K562 (cell line): ENCODE measurements at regions not wholly inside any gene's neighbourhood (a gene's known extent, or its start where the extent isn't known, plus 50 kb on each side); places are given as distances from the start of the nearest gene placed in this dataset.

Source experiments
- ATAC-seq: fragments of 200-7000 bp; cut with Tn5 transposase; 3 replicates; pipeline ENCODE4 v1.9.1; 2020; ENCODE audit warnings: moderate library complexity
- BruUV-seq: library from RNA; stranded (reverse); fragments of 400-500 nt; replicated peaks from 2 replicates; lab custom pipeline; 2021; lab: Mats Ljungman, UMichigan
- CTCF ChIA-PET: fragments of 300-600 bp; formaldehyde crosslinking; extraction: SDS; loops from one replicate; lab custom pipeline; 2021; ENCODE audit warnings: low intra/inter-chr PET ratio; lab: Yijun Ruan, JAX
- POLR2A ChIA-PET: fragments of 300-600, 350-650 bp; sonication (Branson Sonifier 250); formaldehyde crosslinking; extraction: SDS; loops from one replicate; lab custom pipeline; 2021; ENCODE audit warnings: antibody characterized with exemption, inconsistent platforms; lab: Yijun Ruan, JAX
- DNase-seq, 4 experiments: peaks; one replicate each; pipeline versions ENCODE4 v3.0.0 to v3.0.0-alpha.2; 2011 to 2018; ENCODE audit warnings: low spot score in 3 of 4, mixed read lengths in 3 of 4; ENCODE audit errors: extremely low read depth in 1 of 4
- FAIRE-seq: peaks from 2 replicates; lab custom pipeline; 2011; peaks lifted over from hg19 to GRCh38; lab: Jason Lieb, UNC
- H2AFZ ChIP-seq: 2 replicates; pipeline ENCODE4 v1.6.0; 2011; ENCODE audit warnings: low read depth, low read length, control low read depth, inconsistent platforms
- H3K27ac ChIP-seq: fragments of 200-600 bp; 3 replicates; pipeline ENCODE4 v1.8.0; 2011; ENCODE audit warnings: low read depth, mild to moderate bottlenecking, control low read depth, inconsistent platforms, low read length, moderate library complexity, mixed read lengths; ENCODE audit errors: extremely low read depth
- H3K27me3 ChIP-seq, 2 experiments: fragments of 300-600 bp in 1 of 2; 2 replicates in 1 of 2; 3 replicates in 1 of 2; pipeline versions ENCODE4 v1.6.0 to v1.8.0; 2011; ENCODE audit warnings: inconsistent platforms in 2 of 2, low read length in 2 of 2, mild to moderate bottlenecking in 1 of 2, mixed read lengths in 1 of 2, moderate library complexity in 1 of 2; ENCODE audit not compliant: control insufficient read depth in 2 of 2, insufficient read depth in 2 of 2
- H3K36me3 ChIP-seq: fragments of 300-600 bp; 3 replicates; pipeline ENCODE4 v1.8.0; 2011; ENCODE audit warnings: mild to moderate bottlenecking, low read length, inconsistent platforms; ENCODE audit not compliant: control insufficient read depth, insufficient read depth
- H3K4me1 ChIP-seq, 2 experiments: fragments of 200-600 bp in 1 of 2; replicated peaks in 1 of 2; 2 replicates in 1 of 2; 3 replicates in 1 of 2; pipeline versions ENCODE4 v1.5.1 to v1.8.0; 2011; ENCODE audit warnings: inconsistent platforms in 2 of 2, low read length in 2 of 2, mild to moderate bottlenecking in 1 of 2, mixed read lengths in 1 of 2, moderate library complexity in 1 of 2; ENCODE audit not compliant: control insufficient read depth in 2 of 2, insufficient read depth in 2 of 2
- H3K4me2 ChIP-seq: 2 replicates; pipeline ENCODE4 v1.6.1; 2011; ENCODE audit warnings: low read length, control low read depth, inconsistent platforms, mixed read lengths; ENCODE audit not compliant: insufficient read depth
- H3K4me3 ChIP-seq: fragments of 200-600 bp; sonication (generic), shearing (Covaris generic); 2 replicates; pipeline ENCODE4 v1.5.1; 2016; ENCODE audit warnings: control low read depth, inconsistent platforms
- H3K79me2 ChIP-seq: fragments of 200-600 bp; 3 replicates; pipeline ENCODE4 v1.8.0; 2011; ENCODE audit warnings: low read length, inconsistent platforms; ENCODE audit not compliant: control insufficient read depth, insufficient read depth
- H3K9ac ChIP-seq, 2 experiments: 2 replicates each; pipeline versions ENCODE4 v1.6.0 to v1.6.1; 2011; ENCODE audit warnings: low read depth in 2 of 2, low read length in 2 of 2, control low read depth in 1 of 2, inconsistent platforms in 1 of 2, mild to moderate bottlenecking in 1 of 2, mixed read lengths in 1 of 2; ENCODE audit not compliant: insufficient read depth in 1 of 2
- H3K9me1 ChIP-seq: one replicate; pipeline ENCODE4 v1.6.0; 2011; ENCODE audit warnings: inconsistent platforms, mild to moderate bottlenecking, low read length, moderate library complexity; ENCODE audit not compliant: control insufficient read depth, insufficient read depth
- H3K9me3 ChIP-seq: replicated peaks from 2 replicates; pipeline ENCODE4 v1.5.1; 2011; ENCODE audit warnings: low read depth, low read length, inconsistent platforms; ENCODE audit not compliant: control insufficient read depth, insufficient read depth
- H4K20me1 ChIP-seq: replicated peaks from 2 replicates; pipeline ENCODE4 v1.6.1; 2011; ENCODE audit warnings: low read length, inconsistent platforms, mixed read lengths; ENCODE audit not compliant: control insufficient read depth, insufficient read depth
- ATF7 ChIP-seq: fragments of 450-650 bp; IDR thresholded peaks from 2 replicates; pipeline ENCODE4 v1.7.1; 2014; ENCODE audit warnings: mild to moderate bottlenecking, moderate library complexity
- CUX1 ChIP-seq: fragments of 200-800 bp; sonication (Bioruptor generic); IDR thresholded peaks from 2 replicates; pipeline ENCODE4 v1.6.1; 2016; ENCODE audit warnings: missing genetic modification characterization, missing compliant biosample characterization
- FOS ChIP-seq: IDR thresholded peaks from 3 replicates; pipeline ENCODE4 v1.6.1; 2011; ENCODE audit not compliant: insufficient read length; ENCODE audit errors: extremely low read depth
- HBP1 ChIP-seq: fragments of 450-650 bp; formaldehyde crosslinking; IDR thresholded peaks from 2 replicates; pipeline ENCODE4 v1.4.0; 2022; ENCODE audit warnings: missing genetic modification characterization
- HEY1 ChIP-seq: fragments of 250-450 bp; sonication (Bioruptor Pico); IDR thresholded peaks from 2 replicates; pipeline ENCODE4 v1.5.0; 2020; ENCODE audit warnings: mild to moderate bottlenecking, moderate library complexity, borderline replicate concordance
- MCM5 ChIP-seq: fragments of 450-650 bp; IDR thresholded peaks from 2 replicates; pipeline ENCODE4 v1.6.1; 2016; ENCODE audit warnings: low read depth
- SETDB1 ChIP-seq: IDR thresholded peaks from one replicate; pipeline ENCODE4 v1.6.1; 2012; ENCODE audit warnings: low read length, control low read depth, inconsistent platforms
- TEAD1 ChIP-seq, 2 experiments: fragments of 450-650 bp in 1 of 2; sonication (generic) in 1 of 2; formaldehyde crosslinking; IDR thresholded peaks; 2 replicates each; pipeline versions ENCODE4 v1.4.0 to v1.8.0; 2020 to 2022; ENCODE audit warnings: mild to moderate bottlenecking in 2 of 2, missing genetic modification reagents in 1 of 2
- TSHZ1 ChIP-seq: fragments of 250-450 bp; sonication (Bioruptor Pico); IDR thresholded peaks from 2 replicates; pipeline ENCODE4 v1.4.0; 2020; ENCODE audit warnings: mild to moderate bottlenecking, moderate library complexity
- ZBTB9 ChIP-seq: fragments of 450-650 bp; formaldehyde crosslinking; IDR thresholded peaks from 2 replicates; pipeline ENCODE4 v1.4.0; 2020; ENCODE audit warnings: mild to moderate bottlenecking, moderate library complexity
- ZFP30 ChIP-seq: fragments of 250-450 bp; sonication (Bioruptor Pico); IDR thresholded peaks from 2 replicates; pipeline ENCODE4 v1.8.0; 2022; ENCODE audit warnings: moderate library complexity, mild to moderate bottlenecking, inconsistent platforms, borderline replicate concordance
- ZKSCAN3 ChIP-seq: fragments of 250-450 bp; sonication (Bioruptor Pico); IDR thresholded peaks from 2 replicates; pipeline ENCODE4 v1.4.0; 2020
- WGBS: fragments of 100-300 bp; shearing (Covaris generic); methylation state at CpG from one replicate; pipeline ENCODE4 v1.1.6; 2016; ENCODE audit warnings: low coverage, mixed read lengths; ENCODE audit not compliant: insufficient coverage; ENCODE audit errors: missing lambda C conversion rate; 5-methylcytosine and 5-hydroxymethylcytosine counted together
- in situ Hi-C: fragments of 300-500 bp; cut with MboI; formaldehyde crosslinking; loops from 4 replicates; pipeline ENCODE4 v1.15.0; 2018; ENCODE audit warnings: inconsistent platforms, mixed read lengths
- intact Hi-C: fragments of 100-400 bp; cut with micrococcal nuclease; formaldehyde crosslinking; loops from 2 replicates; pipeline ENCODE4 v1.14.2; 2022

GRCh38 chrX:40445691-40446090 is 135.1 kb upstream of the ATP6AP2 start:
- no peak overlapping the region for H3K27ac ChIP-seq
- no peaks in the 10 kb centered on the region for H3K79me2 ChIP-seq
- no peak overlapping the region for H3K9ac ChIP-seq
- intact Hi-C loops = no loop called here
- H3K4me2 ChIP-seq = no peak overlapping the region
- H3K4me3 ChIP-seq = no peak overlapping the region
- BruUV-seq = no TSS peak
- 61% methylated on average over 3 of the region's 3 CpGs for WGBS
- H2AFZ ChIP-seq = peak overlapping the region; percentile 24; the same call in 1 of the 2 replicates
- DNase-seq = no peak
- H3K9me3 ChIP-seq = no peaks in the 10 kb centered on the region
- in situ Hi-C loops = no loop called here
- H3K36me3 ChIP-seq = no peaks in the 10 kb centered on the region
- no peak for FAIRE-seq
- ATAC-seq = no peak
- H3K4me1 ChIP-seq = peaks cover 12 to 20% of the 10 kb centered on the region in 2 experiments; a peak in 3 of 5 replicates
- H3K27me3 ChIP-seq = no peaks in the 10 kb centered on the region
- ChIA-PET CTCF (no interaction called here), POLR2A (no interaction called here)
- no peaks in the 10 kb centered on the region for H3K9me1 ChIP-seq
- H4K20me1 ChIP-seq = no peaks in the 10 kb centered on the region
- no peak for TF ChIP-seq HBP1 (CRISPR knock-in tag)
- TF ChIP-seq ATF7 = no peak
- TF ChIP-seq TEAD1 (CRISPR knock-in tag; IDR thresholded peaks at IDR 0.05) = no peak
- no peak for TF ChIP-seq TSHZ1
- TF ChIP-seq HEY1 = no peak
- no peak for TF ChIP-seq ZFP30 (CRISPR knock-in tag)
- no peak for TF ChIP-seq FOS
- TF ChIP-seq MCM5 = no peak
- TF ChIP-seq ZBTB9 = no peak
- TF ChIP-seq ZKSCAN3 (CRISPR knock-in tag) = no peak
- TF ChIP-seq SETDB1 = no peak
- no peak for TF ChIP-seq CUX1 (CRISPR knock-in tag)
